Stomach (tissue), 4 donors: ENCODE measurements at regions not wholly inside any gene's neighbourhood (a gene's known extent, or its start where the extent isn't known, plus 50 kb on each side); places are given as distances from the start of the nearest gene placed in this dataset.

ENCODE experiments used
- CTCF ChIP-seq, 7 experiments: fragments of 450-650 bp in 4 of 7; fragments of 200-600 bp in 3 of 7; sonication (generic) in 3 of 7; IDR thresholded peaks; one replicate each; pipeline ENCODE4 v1.5.1; 2016 to 2019; ENCODE audit warnings: antibody characterized with exemption in 7 of 7, control low read depth in 2 of 7, mild to moderate bottlenecking in 1 of 7
- EP300 ChIP-seq: sonication (generic); formaldehyde crosslinking; IDR thresholded peaks from one replicate; pipeline ENCODE4 v1.6.1; 2017; ENCODE audit warnings: antibody characterized with exemption
- POLR2AphosphoS5 ChIP-seq, 3 donors: sonication (generic); formaldehyde crosslinking; IDR thresholded peaks; one replicate each; pipeline ENCODE4 v1.6.1; 2016; ENCODE audit warnings: antibody characterized with exemption in 3 of 3

DNA sequence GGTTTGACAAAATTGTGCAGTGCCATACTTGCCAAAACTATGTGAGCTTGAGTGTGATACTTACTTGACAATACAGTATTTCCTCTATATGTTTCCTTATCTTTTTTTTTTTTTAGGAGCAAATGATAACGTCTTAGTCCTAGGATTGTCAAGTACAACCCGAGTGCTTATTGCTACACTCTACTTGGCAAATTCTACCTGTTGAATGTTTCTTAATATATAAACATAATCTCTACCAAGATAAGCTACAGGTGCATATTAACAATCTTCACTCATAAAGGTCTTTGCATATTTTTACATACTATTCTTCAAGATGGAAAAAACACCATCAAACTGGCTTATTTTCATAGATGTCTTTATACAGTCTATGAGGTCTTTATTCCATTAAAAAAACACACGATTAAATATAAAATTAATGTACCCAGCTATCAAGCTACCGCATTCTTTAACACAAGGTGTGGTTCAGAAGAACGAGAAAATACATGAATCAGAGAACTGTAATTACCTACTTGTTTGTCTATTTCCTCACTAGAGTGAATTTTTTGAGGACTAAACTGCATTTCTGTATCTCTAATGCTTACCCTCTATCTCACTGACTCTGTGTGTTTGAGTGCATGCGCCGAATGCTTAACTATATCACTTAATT lies 76.1 kb upstream of the PDSS1 start:
- TF ChIP-seq CTCF (IDR thresholded peaks at IDR 0.05) (no peak), POLR2AphosphoS5 (IDR thresholded peaks at IDR 0.05) (no peak), EP300 (no peak)
